Dendritic cell treated with granulocyte-macrophage colony-stimulating factor and Interleukin-4, amounts not matched to agents 40 ng/mL and 50 ng/mL, for 4 days (primary cell): ENCODE measurements at regions not wholly inside any gene's neighbourhood (a gene's known extent, or its start where the extent isn't known, plus 50 kb on each side); places are given as distances from the start of the nearest gene placed in this dataset.

ENCODE experiments used
- H3K27ac Mint-ChIP-seq: one replicate; pipeline ENCODE4 v1.8.0; 2022; ENCODE audit warnings: mild to moderate bottlenecking, mixed read lengths
- H3K27me3 Mint-ChIP-seq: one replicate; pipeline ENCODE4 v1.8.0; 2022; ENCODE audit warnings: mild to moderate bottlenecking, mixed read lengths
- H3K36me3 Mint-ChIP-seq: one replicate; pipeline ENCODE4 v1.8.0; 2022; ENCODE audit warnings: low read depth, mixed read lengths
- H3K4me1 Mint-ChIP-seq: one replicate; pipeline ENCODE4 v1.8.0; 2022; ENCODE audit warnings: low read depth, mixed read lengths
- H3K4me3 Mint-ChIP-seq: one replicate; pipeline ENCODE4 v1.8.0; 2022; ENCODE audit warnings: mild to moderate bottlenecking, moderate library complexity, mixed read lengths
- H3K9me3 Mint-ChIP-seq: one replicate; pipeline ENCODE4 v1.8.0; 2022; ENCODE audit warnings: mixed read lengths
- intact Hi-C: fragments of 100-400 bp; cut with micrococcal nuclease; formaldehyde crosslinking; loops from one replicate; pipeline ENCODE4 v1.15.0; 2022

DNA sequence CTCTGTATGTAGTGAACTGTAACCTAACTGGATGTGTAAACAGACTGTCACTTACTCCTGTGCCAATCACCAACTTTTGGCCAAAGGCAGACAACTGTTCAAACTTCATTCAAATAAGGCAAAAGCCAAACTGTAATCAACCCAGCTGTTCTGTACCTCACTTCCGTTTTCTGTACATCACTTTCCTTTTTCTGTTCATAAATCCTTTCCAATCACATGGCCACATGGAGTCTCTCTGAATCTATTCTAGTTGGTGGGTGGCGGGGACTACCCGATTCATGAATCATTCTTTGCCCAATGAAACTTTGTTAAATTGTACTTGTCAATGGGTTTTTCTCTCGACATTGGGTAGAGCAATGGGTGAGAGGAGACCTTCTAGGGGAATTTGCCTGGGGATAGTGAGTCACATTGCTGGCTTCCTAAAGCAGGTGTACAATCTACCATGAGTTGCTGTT lies 178.3 kb upstream of the RFC3 start:
- H3K9me3 Mint-ChIP-seq: no peaks in the 10 kb centered on the region
- H3K36me3 Mint-ChIP-seq: no peaks in the 10 kb centered on the region
- intact Hi-C loops: no loop called here
- H3K4me1 Mint-ChIP-seq: peaks cover 11% of the 10 kb centered on the region
- H3K27me3 Mint-ChIP-seq: no peaks in the 10 kb centered on the region
- no peak overlapping the region for H3K4me3 Mint-ChIP-seq
- no peak overlapping the region for H3K27ac Mint-ChIP-seq

DNA sequence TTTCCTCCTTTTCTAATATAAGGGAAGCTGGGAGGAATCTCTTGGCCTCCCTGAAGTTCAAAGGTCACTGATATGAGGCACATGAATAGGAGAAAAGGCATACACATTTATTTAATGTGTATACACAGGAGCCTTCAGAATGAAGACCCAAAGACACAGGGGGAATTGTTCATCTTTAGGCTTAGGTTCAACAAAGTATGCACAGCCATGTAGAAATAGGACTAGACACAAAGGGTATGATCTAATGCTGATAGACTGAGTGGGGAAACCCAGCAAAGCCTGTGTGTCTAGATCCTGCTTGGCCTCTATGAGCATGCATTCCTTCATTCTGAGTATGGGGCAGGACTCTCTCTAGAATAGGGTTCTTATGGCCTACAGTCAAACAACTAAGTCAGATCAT lies 177.1 kb upstream of the RFC3 start:
- no peaks in the 10 kb centered on the region for H3K9me3 Mint-ChIP-seq
- peaks cover 17% of the 10 kb centered on the region for H3K4me1 Mint-ChIP-seq
- no peak overlapping the region for H3K4me3 Mint-ChIP-seq
- no peak overlapping the region for H3K27ac Mint-ChIP-seq
- intact Hi-C loops: no loop called here
- no peaks in the 10 kb centered on the region for H3K36me3 Mint-ChIP-seq
- no peaks in the 10 kb centered on the region for H3K27me3 Mint-ChIP-seq

- intact Hi-C loops: no loop called here
- no peaks in the 10 kb centered on the region for H3K9me3 Mint-ChIP-seq
- no peaks in the 10 kb centered on the region for H3K27me3 Mint-ChIP-seq
- no peak overlapping the region for H3K27ac Mint-ChIP-seq
- H3K36me3 Mint-ChIP-seq: no peaks in the 10 kb centered on the region
- no peak overlapping the region for H3K4me3 Mint-ChIP-seq
- H3K4me1 Mint-ChIP-seq: peaks cover 17% of the 10 kb centered on the region
These were observed 175.4 kb upstream of the RFC3 start for GRCh38 chr13:33642374-33643065.

- intact Hi-C loops: no loop called here
- Mint-ChIP-seq H3K4me1 (peaks cover 17% of the 10 kb centered on the region), H3K27ac (peak overlapping the region; percentile 63), H3K9me3 (no peaks in the 10 kb centered on the region), H3K36me3 (no peaks in the 10 kb centered on the region), H3K27me3 (no peaks in the 10 kb centered on the region), H3K4me3 (peak overlapping the region; percentile 14)
These were observed 173.1 kb upstream of the RFC3 start for GRCh38 chr13:33644581-33645543.

GRCh38 chr13:33645591-33646554 lies 172.1 kb upstream of the RFC3 start:
- no peaks in the 10 kb centered on the region for H3K36me3 Mint-ChIP-seq
- H3K4me3 Mint-ChIP-seq: no peak overlapping the region
- no peaks in the 10 kb centered on the region for H3K9me3 Mint-ChIP-seq
- intact Hi-C loops: no loop called here
- H3K27ac Mint-ChIP-seq: no peak overlapping the region
- H3K4me1 Mint-ChIP-seq: peaks cover 17% of the 10 kb centered on the region
- H3K27me3 Mint-ChIP-seq: no peaks in the 10 kb centered on the region

GRCh38 chr13:33649212-33649878 lies 168.6 kb upstream of the RFC3 start:
- intact Hi-C loops: no loop called here
- no peak overlapping the region for H3K4me3 Mint-ChIP-seq
- H3K9me3 Mint-ChIP-seq: no peaks in the 10 kb centered on the region
- H3K27me3 Mint-ChIP-seq: peaks cover 2% of the 10 kb centered on the region
- no peaks in the 10 kb centered on the region for H3K36me3 Mint-ChIP-seq
- H3K4me1 Mint-ChIP-seq: peaks cover 9% of the 10 kb centered on the region
- no peak overlapping the region for H3K27ac Mint-ChIP-seq

DNA sequence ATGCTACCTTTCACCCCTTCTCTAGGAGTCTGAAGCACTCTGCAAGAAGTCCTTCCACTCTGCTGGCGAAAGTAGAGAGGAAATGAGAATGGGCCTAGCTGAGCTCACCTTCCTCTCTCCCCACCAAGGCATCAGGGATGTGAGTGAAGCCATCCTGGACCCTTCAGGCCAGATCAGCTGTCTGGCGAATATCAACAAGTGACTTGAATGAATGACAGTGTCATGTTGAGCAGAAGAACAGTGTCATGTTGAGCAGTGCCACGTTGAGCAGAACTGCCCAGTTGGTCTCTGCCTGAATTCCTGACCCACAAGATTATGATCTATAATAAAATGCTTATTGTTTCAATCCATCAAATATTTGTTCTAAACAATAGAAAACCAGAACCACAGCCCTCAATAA lies 166.2 kb upstream of the RFC3 start:
- Mint-ChIP-seq H3K27me3 (peaks cover 2% of the 10 kb centered on the region), H3K4me1 (no peaks in the 10 kb centered on the region)

GRCh38 chr13:33657274-33657673 lies 160.7 kb upstream of the RFC3 start:
- no peak overlapping the region for H3K4me3 Mint-ChIP-seq
- H3K9me3 Mint-ChIP-seq: no peaks in the 10 kb centered on the region
- H3K4me1 Mint-ChIP-seq: no peaks in the 10 kb centered on the region
- H3K36me3 Mint-ChIP-seq: no peaks in the 10 kb centered on the region
- peaks cover 3% of the 10 kb centered on the region for H3K27me3 Mint-ChIP-seq
- no peak overlapping the region for H3K27ac Mint-ChIP-seq
- intact Hi-C loops: no loop called here

More for the DNA sequence above, 166.2 kb upstream of the RFC3 start:
- Mint-ChIP-seq H3K27ac (no peak overlapping the region), H3K9me3 (no peaks in the 10 kb centered on the region), H3K4me3 (no peak overlapping the region), H3K36me3 (no peaks in the 10 kb centered on the region)
- intact Hi-C loops: no loop called here

GRCh38 chr13:33659466-33659865 lies 158.5 kb upstream of the RFC3 start:
- no peaks in the 10 kb centered on the region for H3K4me1 Mint-ChIP-seq
- peaks cover 2% of the 10 kb centered on the region for H3K27me3 Mint-ChIP-seq
- intact Hi-C loops: no loop called here
- H3K4me3 Mint-ChIP-seq: no peak overlapping the region
- H3K36me3 Mint-ChIP-seq: no peaks in the 10 kb centered on the region
- H3K9me3 Mint-ChIP-seq: no peaks in the 10 kb centered on the region
- no peak overlapping the region for H3K27ac Mint-ChIP-seq

DNA sequence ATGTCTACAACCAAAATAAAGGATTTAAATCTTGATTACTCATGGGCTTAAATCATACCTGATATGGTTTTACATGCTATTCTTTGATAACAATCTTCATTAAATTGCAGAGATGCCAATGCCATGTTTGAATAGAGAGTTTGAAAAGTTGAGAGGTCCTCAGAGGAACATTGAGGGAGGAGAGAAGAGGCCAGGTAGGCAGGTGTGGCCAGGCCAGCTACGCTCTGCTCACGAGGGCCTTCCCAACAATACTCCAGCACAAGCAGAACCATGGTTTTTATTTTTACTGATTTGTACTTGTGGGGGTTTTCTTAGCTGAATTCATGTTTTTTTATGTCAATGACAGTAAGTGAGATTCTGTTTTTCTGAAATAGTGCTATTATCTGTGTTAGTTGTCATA lies 158.1 kb upstream of the RFC3 start:
- intact Hi-C loops: no loop called here
- H3K9me3 Mint-ChIP-seq: no peaks in the 10 kb centered on the region
- peaks cover 2% of the 10 kb centered on the region for H3K27me3 Mint-ChIP-seq
- no peak overlapping the region for H3K27ac Mint-ChIP-seq
- H3K36me3 Mint-ChIP-seq: no peaks in the 10 kb centered on the region
- no peak overlapping the region for H3K4me3 Mint-ChIP-seq
- H3K4me1 Mint-ChIP-seq: no peaks in the 10 kb centered on the region

- intact Hi-C loops: no loop called here
- H3K27me3 Mint-ChIP-seq: no peaks in the 10 kb centered on the region
These were observed 155.6 kb upstream of the RFC3 start for GRCh38 chr13:33662392-33662791.

GRCh38 chr13:33665626-33666175 lies 152.2 kb upstream of the RFC3 start:
- H3K4me1 Mint-ChIP-seq: no peaks in the 10 kb centered on the region
- intact Hi-C loops: no loop called here
- no peaks in the 10 kb centered on the region for H3K27me3 Mint-ChIP-seq
- H3K27ac Mint-ChIP-seq: no peak overlapping the region
- H3K9me3 Mint-ChIP-seq: no peaks in the 10 kb centered on the region
- H3K4me3 Mint-ChIP-seq: no peak overlapping the region
- no peaks in the 10 kb centered on the region for H3K36me3 Mint-ChIP-seq

More at GRCh38 chr13:33662392-33662791, 155.6 kb upstream of the RFC3 start:
- Mint-ChIP-seq H3K4me3 (no peak overlapping the region), H3K36me3 (no peaks in the 10 kb centered on the region), H3K4me1 (no peaks in the 10 kb centered on the region), H3K9me3 (no peaks in the 10 kb centered on the region), H3K27ac (no peak overlapping the region)

DNA sequence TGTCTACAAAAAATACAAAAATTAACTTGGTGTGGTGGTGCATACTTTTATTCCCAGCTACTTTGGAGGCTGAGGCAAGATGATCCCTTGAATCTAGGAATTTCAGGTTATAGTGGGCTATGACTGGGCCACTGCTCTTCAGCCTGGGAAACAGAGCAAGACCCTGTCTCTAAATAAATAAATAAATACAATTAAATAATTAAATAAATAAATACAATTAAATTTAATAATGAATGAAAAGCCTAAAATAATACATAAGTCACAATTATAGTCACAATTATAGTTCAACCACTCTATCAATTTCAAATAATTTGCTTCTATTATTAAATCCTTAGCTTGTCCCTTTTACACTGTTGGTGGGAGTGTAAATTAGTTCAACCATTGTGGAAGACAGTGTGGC lies 146.4 kb upstream of the RFC3 start:
- no peaks in the 10 kb centered on the region for H3K9me3 Mint-ChIP-seq
- no peaks in the 10 kb centered on the region for H3K27me3 Mint-ChIP-seq
- intact Hi-C loops: no loop called here
- peaks cover 4% of the 10 kb centered on the region for H3K4me1 Mint-ChIP-seq
- H3K4me3 Mint-ChIP-seq: no peak overlapping the region
- H3K36me3 Mint-ChIP-seq: no peaks in the 10 kb centered on the region
- no peak overlapping the region for H3K27ac Mint-ChIP-seq
